NCI-H774 (cell line): ENCODE measurements at regions not wholly inside any gene's neighbourhood (a gene's known extent, or its start where the extent isn't known, plus 50 kb on each side); places are given as distances from the start of the nearest gene placed in this dataset.

Experiments
- DNase-seq: peaks from one replicate; lab custom pipeline; 2025; lab: John Stamatoyannopoulos, UW

GRCh38 chr7:440059-440749 lies 79.4 kb downstream of the PDGFA start:
- no peak for DNase-seq

GRCh38 chr7:441684-442421 lies 77.8 kb downstream of the PDGFA start:
- DNase-seq, result no peak

- no peak for DNase-seq
Measured at GRCh38 chr7:442457-442856, 77.2 kb downstream of the PDGFA start.

- DNase-seq, result no peak
Measured at GRCh38 chr7:443279-443833, 76.3 kb downstream of the PDGFA start.

GRCh38 chr7:444606-445005 lies 75.0 kb downstream of the PDGFA start:
- DNase-seq, result no peak

GRCh38 chr7:445020-445419 lies 74.6 kb downstream of the PDGFA start:
- DNase-seq, result no peak

- DNase-seq, result no peak
Measured at GRCh38 chr7:445563-446288, 73.9 kb downstream of the PDGFA start.

GRCh38 chr7:446289-446935 lies 73.2 kb downstream of the PDGFA start:
- no peak for DNase-seq
